HEK293 (cell line): ENCODE measurements at regions not wholly inside any gene's neighbourhood (a gene's known extent, or its start where the extent isn't known, plus 50 kb on each side); places are given as distances from the start of the nearest gene placed in this dataset.

Experiments used
- CTCF ChIA-PET: fragments of 350-600 bp; formaldehyde crosslinking; extraction: SDS; loops from one replicate; lab custom pipeline; 2021; ENCODE audit warnings: antibody characterized with exemption; lab: Yijun Ruan, JAX
- POLR2A ChIA-PET: fragments of 300-600 bp; formaldehyde crosslinking; extraction: SDS; loops from one replicate; lab custom pipeline; 2020; ENCODE audit warnings: antibody characterized with exemption, inconsistent platforms; lab: Yijun Ruan, JAX
- H3K27ac ChIP-seq: fragments of 200-500 bp; sonication (Bioruptor generic); 2 replicates; pipeline ENCODE4 v1.5.1; 2014; ENCODE audit warnings: low read depth, low read length, control low read depth, inconsistent platforms; ENCODE audit errors: extremely low read depth
- H3K36me3 ChIP-seq, 2 experiments: fragments of 200-500 bp in 1 of 2; sonication (Bioruptor generic) in 1 of 2; 1 replicate in 1 of 2; 2 replicates in 1 of 2; pipeline ENCODE4 v1.5.1; 2014 to 2017; ENCODE audit warnings: inconsistent platforms in 2 of 2, low read length in 2 of 2; ENCODE audit not compliant: control insufficient read depth in 2 of 2, insufficient read depth in 1 of 2
- H3K4me1 ChIP-seq: fragments of 200-500 bp; sonication (Bioruptor generic); 2 replicates; pipeline ENCODE4 v1.5.1; 2014; ENCODE audit warnings: mild to moderate bottlenecking, low read length, inconsistent platforms; ENCODE audit not compliant: control insufficient read depth, insufficient read depth
- H3K4me3 ChIP-seq: 2 replicates; pipeline ENCODE4 v1.5.1; 2011; ENCODE audit warnings: low read depth, mild to moderate bottlenecking, control low read depth, low read length, moderate library complexity
- H3K9me3 ChIP-seq: fragments of 200-500 bp; sonication (Bioruptor generic); 2 replicates; pipeline ENCODE4 v1.5.1; 2014; ENCODE audit warnings: low read depth, low read length, inconsistent platforms; ENCODE audit not compliant: control insufficient read depth, insufficient read depth
- BCL6B ChIP-seq: fragments of 450-650 bp; formaldehyde crosslinking; IDR thresholded peaks from 2 replicates; pipeline ENCODE4 v1.5.1; 2017; ENCODE audit warnings: missing biosample characterization, missing genetic modification characterization
- KLF17 ChIP-seq: fragments of 450-650 bp; formaldehyde crosslinking; IDR thresholded peaks from 2 replicates; pipeline ENCODE4 v1.5.1; 2016; ENCODE audit warnings: missing biosample characterization, missing genetic modification characterization
- ZBTB49 ChIP-seq: fragments of 450-650 bp; formaldehyde crosslinking; IDR thresholded peaks from 2 replicates; pipeline ENCODE4 v1.5.1; 2016; ENCODE audit warnings: missing biosample characterization, missing genetic modification characterization, low read depth
- ZFP41 ChIP-seq: fragments of 450-650 bp; formaldehyde crosslinking; IDR thresholded peaks from 2 replicates; pipeline ENCODE4 v1.5.1; 2016; ENCODE audit warnings: missing biosample characterization, missing genetic modification characterization, borderline replicate concordance
- ZFP69B ChIP-seq: fragments of 450-650 bp; formaldehyde crosslinking; IDR thresholded peaks from 2 replicates; pipeline ENCODE4 v1.5.1; 2016; ENCODE audit warnings: missing biosample characterization, missing genetic modification characterization
- ZNF184 ChIP-seq: fragments of 450-650 bp; IDR thresholded peaks from 2 replicates; pipeline ENCODE4 v1.5.1; 2018; ENCODE audit warnings: missing biosample characterization, mild to moderate bottlenecking, missing genetic modification characterization
- ZNF202 ChIP-seq: fragments of 450-650 bp; formaldehyde crosslinking; IDR thresholded peaks from 2 replicates; pipeline ENCODE4 v1.5.1; 2016; ENCODE audit warnings: missing biosample characterization, missing genetic modification characterization, borderline replicate concordance
- ZNF211 ChIP-seq: fragments of 450-650 bp; formaldehyde crosslinking; IDR thresholded peaks from 2 replicates; pipeline ENCODE4 v1.5.1; 2016; ENCODE audit warnings: low read depth, missing biosample characterization, missing genetic modification characterization
- ZNF280D ChIP-seq: fragments of 450-650 bp; formaldehyde crosslinking; IDR thresholded peaks from 2 replicates; pipeline ENCODE4 v1.5.1; 2016; ENCODE audit warnings: missing biosample characterization, missing genetic modification characterization
- ZNF324 ChIP-seq: fragments of 450-650 bp; formaldehyde crosslinking; IDR thresholded peaks from 2 replicates; pipeline ENCODE4 v1.5.1; 2016; ENCODE audit warnings: missing biosample characterization, missing genetic modification characterization
- ZNF341 ChIP-seq: fragments of 450-650 bp; formaldehyde crosslinking; IDR thresholded peaks from 2 replicates; pipeline ENCODE4; 2016; ENCODE audit warnings: low read depth, missing biosample characterization, missing genetic modification characterization
- ZNF404 ChIP-seq: fragments of 450-650 bp; formaldehyde crosslinking; IDR thresholded peaks from 2 replicates; pipeline ENCODE4 v1.5.1; 2017; ENCODE audit warnings: missing biosample characterization, missing genetic modification characterization
- ZNF529 ChIP-seq: fragments of 450-650 bp; formaldehyde crosslinking; IDR thresholded peaks from 2 replicates; pipeline ENCODE4 v1.5.1; 2017; ENCODE audit warnings: missing genetic modification characterization, missing biosample characterization; ENCODE audit not compliant: insufficient replicate concordance
- ZNF558 ChIP-seq: fragments of 450-650 bp; formaldehyde crosslinking; IDR thresholded peaks from 2 replicates; pipeline ENCODE4 v1.5.1; 2016; ENCODE audit warnings: missing biosample characterization, missing genetic modification characterization
- ZNF621 ChIP-seq: fragments of 450-650 bp; formaldehyde crosslinking; IDR thresholded peaks from 2 replicates; pipeline ENCODE4 v1.5.1; 2017; ENCODE audit warnings: missing biosample characterization, missing genetic modification characterization
- ZSCAN18 ChIP-seq: fragments of 450-650 bp; formaldehyde crosslinking; IDR thresholded peaks from 2 replicates; pipeline ENCODE4 v1.5.1; 2016; ENCODE audit warnings: missing biosample characterization, missing genetic modification characterization

GRCh38 chr20:52321396-52321795, 129.8 kb upstream of the ZFP64 start (continued):
- no peak for TF ChIP-seq ZSCAN18 (tag by site-specific recombination)
- no peak for TF ChIP-seq ZFP41
- no peak for TF ChIP-seq ZNF621 (tag by site-specific recombination)
- TF ChIP-seq ZNF341 (tag by site-specific recombination): no peak

GRCh38 chr20:52318651-52319050, 127.1 kb upstream of the ZFP64 start:
- Histone ChIP-seq H3K36me3 (no peaks in the 10 kb centered on the region), H3K9me3 (no peaks in the 10 kb centered on the region), H3K27ac (no peak overlapping the region), H3K4me1 (no peaks in the 10 kb centered on the region), H3K4me3 (no peak overlapping the region)
- no peak for TF ChIP-seq ZNF558 (tag by site-specific recombination)
- no peak for TF ChIP-seq BCL6B (tag by site-specific recombination)
- TF ChIP-seq ZFP41: no peak
- no peak for TF ChIP-seq ZFP69B
- TF ChIP-seq ZNF280D (tag by site-specific recombination): no peak
- no peak for TF ChIP-seq ZNF184
- no peak for TF ChIP-seq ZNF211
- no peak for TF ChIP-seq ZNF202 (tag by site-specific recombination)
- TF ChIP-seq ZNF324 (tag by site-specific recombination): no peak
- TF ChIP-seq KLF17 (tag by site-specific recombination): no peak
- TF ChIP-seq ZNF529 (tag by site-specific recombination): no peak
- TF ChIP-seq ZNF404 (tag by site-specific recombination): no peak
- no peak for TF ChIP-seq ZBTB49
- ChIA-PET POLR2A (no interaction called here), CTCF (no interaction called here)
